HG03139 (cell line): ENCODE measurements at regions not wholly inside any gene's neighbourhood (a gene's known extent, or its start where the extent isn't known, plus 50 kb on each side); places are given as distances from the start of the nearest gene placed in this dataset.
"Not testable (repeated sequence)": the region's sequence is repeated elsewhere in the genome, so short reads cannot be mapped to it uniquely, and the experiment has no call there.

Source experiments
- ATAC-seq: cut with Tn5 transposase; IDR thresholded peaks from one replicate; pipeline ENCODE4 v1.9.1; 2021; ENCODE audit not compliant: unreplicated experiment

- ATAC-seq, result no peak
These were observed 79.5 kb downstream of the FAM161A start for GRCh38 chr2:61774351-61774750.

GRCh38 chr2:61771904-61772845, 81.7 kb downstream of the FAM161A start:
- ATAC-seq, result no peak

- ATAC-seq, result no peak
These were observed 83.1 kb downstream of the FAM161A start for GRCh38 chr2:61770746-61771145.

GRCh38 chr2:61770298-61770697, 83.6 kb downstream of the FAM161A start:
- no peak for ATAC-seq

- no peak for ATAC-seq
These were observed 84.7 kb downstream of the FAM161A start for GRCh38 chr2:61769093-61769675.

GRCh38 chr2:61764035-61764800, 89.6 kb downstream of the FAM161A start:
- peak; percentile 98 for ATAC-seq

GRCh38 chr2:61763605-61764034, 90.2 kb downstream of the FAM161A start:
- ATAC-seq, result no peak

GRCh38 chr2:61762292-61762691, 91.6 kb downstream of the FAM161A start:
- ATAC-seq, result no peak

- no peak for ATAC-seq
These were observed 94.1 kb downstream of the FAM161A start for GRCh38 chr2:61759718-61760117.

GRCh38 chr2:61759005-61759404, 94.9 kb downstream of the FAM161A start:
- no peak for ATAC-seq

- ATAC-seq, result no peak
These were observed 95.7 kb downstream of the FAM161A start for GRCh38 chr2:61758159-61758558.

GRCh38 chr2:61753512-61753911, 100.3 kb downstream of the FAM161A start:
- no peak for ATAC-seq

GRCh38 chr2:61750624-61751023, 103.2 kb downstream of the FAM161A start:
- no peak for ATAC-seq

GRCh38 chr2:61742955-61743354, 110.9 kb downstream of the FAM161A start:
- no peak for ATAC-seq

- no peak for ATAC-seq
These were observed 116.0 kb downstream of the FAM161A start for GRCh38 chr2:61737841-61738240.

GRCh38 chr2:61736953-61737352, 116.9 kb downstream of the FAM161A start:
- ATAC-seq, result no peak

GRCh38 chr2:61733563-61733962, 120.3 kb downstream of the FAM161A start:
- ATAC-seq, result no peak

- no peak for ATAC-seq
These were observed 121.1 kb downstream of the FAM161A start for GRCh38 chr2:61732787-61733186.

- no peak for ATAC-seq
These were observed 126.1 kb downstream of the FAM161A start for GRCh38 chr2:61727746-61728145.

GRCh38 chr2:61726456-61727209, 127.2 kb downstream of the FAM161A start:
- no peak for ATAC-seq

- ATAC-seq, result not testable (repeated sequence)
These were observed 130.5 kb downstream of the FAM161A start for GRCh38 chr2:61723364-61723763.
